ENCODE measurements at regions not wholly inside any gene's neighbourhood (a gene's known extent, or its start where the extent isn't known, plus 50 kb on each side); places are given as distances from the start of the nearest gene placed in this dataset.

DNA sequence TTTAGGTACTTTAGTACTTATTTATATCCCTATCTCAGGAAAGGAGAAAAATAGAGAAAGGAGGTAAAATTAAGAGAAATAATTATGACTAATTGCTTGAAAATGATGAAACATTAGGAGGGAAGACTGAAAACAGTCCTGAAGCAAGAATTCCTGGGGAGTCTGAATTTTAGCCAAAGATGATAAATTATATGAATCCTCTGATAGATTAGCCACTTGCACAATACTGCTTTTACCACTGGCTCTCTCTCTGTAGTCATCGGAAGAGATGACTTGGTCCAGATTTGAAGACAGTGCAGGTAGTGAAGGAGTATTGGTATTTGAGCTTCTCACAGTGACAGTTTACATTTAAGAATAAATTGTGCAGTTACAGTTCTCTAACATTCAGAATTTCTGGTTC is 83.8 kb upstream of the CLEC14A start:
- intact Hi-C loops (cut with micrococcal nuclease), result no loop called here

DNA sequence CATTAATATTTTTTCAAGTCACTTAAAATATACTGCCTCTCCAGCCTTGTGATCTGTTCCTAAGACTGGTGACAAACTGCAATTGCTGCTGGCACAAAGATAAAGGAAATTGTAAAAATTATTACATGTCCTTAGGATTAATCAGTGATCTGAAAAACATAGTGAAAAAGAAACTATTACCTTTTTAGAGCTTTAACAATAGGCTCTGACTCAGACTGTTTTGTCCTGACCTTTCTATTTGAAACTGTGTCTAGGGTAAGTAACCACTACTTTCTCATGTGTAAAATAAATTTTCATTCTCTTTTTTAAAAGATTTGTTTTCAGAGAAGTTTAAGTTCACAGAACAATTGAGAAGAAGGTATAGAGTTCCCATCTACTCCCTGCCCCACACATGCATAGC is 80.4 kb upstream of the CLEC14A start:
- no peak for DNase-seq
- Mint-ChIP-seq H3K27me3 (ENCODE audit: low read depth in 3 of 3) (no peaks in the 10 kb centered on the region), H3K4me1 (no peaks in the 10 kb centered on the region), H3K27ac (no peak overlapping the region), H3K4me3 (no peak overlapping the region), H3K9me3 (peaks cover 0 to 4% (median 0%) of the 10 kb centered on the region in 7 donors), H3K36me3 (no peaks in the 10 kb centered on the region)
- Histone ChIP-seq H3K9ac (ENCODE audit: insufficient read depth, low read length, poor library complexity, severe bottlenecking) (no peak overlapping the region), H3K4me1 (ENCODE audit: control insufficient read depth in 1 of 2, insufficient read depth in 2 of 2, low read length in 2 of 2) (no peaks in the 10 kb centered on the region), H3K27ac (ENCODE audit: low read depth in 1 of 2, low read length in 2 of 2) (no peak overlapping the region), H3K27me3 (ENCODE audit: control insufficient read depth in 2 of 2, insufficient read depth in 2 of 2, low read length in 2 of 2) (no peaks in the 10 kb centered on the region), H3K79me2 (ENCODE audit: insufficient read depth, low read length) (no peaks in the 10 kb centered on the region), H3K9me3 (replicated peaks in 1 of 2; ENCODE audit: control insufficient read depth in 1 of 2, insufficient read depth in 1 of 2, low read length in 2 of 2) (peaks cover 0 to 2% of the 10 kb centered on the region in 2 donors), H4K20me1 (ENCODE audit: insufficient read depth, low read length) (no peaks in the 10 kb centered on the region), H3K4me2 (replicated peaks; ENCODE audit: extremely low read depth, low read length, poor library complexity, severe bottlenecking) (no peak overlapping the region), H3K36me3 (replicated peaks in 1 of 2; ENCODE audit: control insufficient read depth in 1 of 2, insufficient read depth in 2 of 2, low read length in 2 of 2) (no peaks in the 10 kb centered on the region), H2AFZ (ENCODE audit: insufficient read depth, low read depth, low read length, poor library complexity, severe bottlenecking) (no peak overlapping the region), H3K4me3 (replicated peaks in 1 of 3; ENCODE audit: low read depth in 2 of 3, low read length in 3 of 3) (no peak overlapping the region)
- TF ChIP-seq, protein P1, sequence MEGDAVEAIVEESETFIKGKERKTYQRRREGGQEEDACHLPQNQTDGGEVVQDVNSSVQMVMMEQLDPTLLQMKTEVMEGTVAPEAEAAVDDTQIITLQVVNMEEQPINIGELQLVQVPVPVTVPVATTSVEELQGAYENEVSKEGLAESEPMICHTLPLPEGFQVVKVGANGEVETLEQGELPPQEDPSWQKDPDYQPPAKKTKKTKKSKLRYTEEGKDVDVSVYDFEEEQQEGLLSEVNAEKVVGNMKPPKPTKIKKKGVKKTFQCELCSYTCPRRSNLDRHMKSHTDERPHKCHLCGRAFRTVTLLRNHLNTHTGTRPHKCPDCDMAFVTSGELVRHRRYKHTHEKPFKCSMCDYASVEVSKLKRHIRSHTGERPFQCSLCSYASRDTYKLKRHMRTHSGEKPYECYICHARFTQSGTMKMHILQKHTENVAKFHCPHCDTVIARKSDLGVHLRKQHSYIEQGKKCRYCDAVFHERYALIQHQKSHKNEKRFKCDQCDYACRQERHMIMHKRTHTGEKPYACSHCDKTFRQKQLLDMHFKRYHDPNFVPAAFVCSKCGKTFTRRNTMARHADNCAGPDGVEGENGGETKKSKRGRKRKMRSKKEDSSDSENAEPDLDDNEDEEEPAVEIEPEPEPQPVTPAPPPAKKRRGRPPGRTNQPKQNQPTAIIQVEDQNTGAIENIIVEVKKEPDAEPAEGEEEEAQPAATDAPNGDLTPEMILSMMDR (IDR thresholded peaks at IDR 0.05), result no peak
- intact Hi-C loops (cut with micrococcal nuclease), result no loop called here

More for the DNA sequence above, 83.8 kb upstream of the CLEC14A start:
- Mint-ChIP-seq H3K27me3 (ENCODE audit: low read depth in 3 of 3) (no peaks in the 10 kb centered on the region), H3K9me3 (peaks cover 0 to 5% (median 1%) of the 10 kb centered on the region in 7 donors), H3K4me3 (no peak overlapping the region), H3K27ac (no peak overlapping the region), H3K36me3 (no peaks in the 10 kb centered on the region), H3K4me1 (no peaks in the 10 kb centered on the region)
- WGBS (ENCODE audit: insufficient coverage), result no CpG with 5 or more reads among the region's 1 CpG
- Histone ChIP-seq H3K9ac (ENCODE audit: insufficient read depth, low read length, poor library complexity, severe bottlenecking) (no peak overlapping the region), H3K27me3 (ENCODE audit: control insufficient read depth in 2 of 2, insufficient read depth in 2 of 2, low read length in 2 of 2) (no peaks in the 10 kb centered on the region), H3K4me3 (replicated peaks in 1 of 3; ENCODE audit: low read depth in 2 of 3, low read length in 3 of 3) (no peak overlapping the region), H3K79me2 (ENCODE audit: insufficient read depth, low read length) (no peaks in the 10 kb centered on the region), H3K27ac (ENCODE audit: low read depth in 1 of 2, low read length in 2 of 2) (no peak overlapping the region), H2AFZ (ENCODE audit: insufficient read depth, low read depth, low read length, poor library complexity, severe bottlenecking) (no peak overlapping the region), H4K20me1 (ENCODE audit: insufficient read depth, low read length) (no peaks in the 10 kb centered on the region), H3K4me1 (ENCODE audit: control insufficient read depth in 1 of 2, insufficient read depth in 2 of 2, low read length in 2 of 2) (no peaks in the 10 kb centered on the region), H3K36me3 (replicated peaks in 1 of 2; ENCODE audit: control insufficient read depth in 1 of 2, insufficient read depth in 2 of 2, low read length in 2 of 2) (no peaks in the 10 kb centered on the region), H3K9me3 (replicated peaks in 1 of 2; ENCODE audit: control insufficient read depth in 1 of 2, insufficient read depth in 1 of 2, low read length in 2 of 2) (peaks cover 0 to 13% of the 10 kb centered on the region in 2 donors), H3K4me2 (replicated peaks; ENCODE audit: extremely low read depth, low read length, poor library complexity, severe bottlenecking) (no peak overlapping the region)
- no peak for DNase-seq
- TF ChIP-seq, protein P1 (IDR thresholded peaks at IDR 0.05), result no peak
